ENCODE measurements at regions not wholly inside any gene's neighbourhood (a gene's known extent, or its start where the extent isn't known, plus 50 kb on each side); places are given as distances from the start of the nearest gene placed in this dataset.

- TF ChIP-seq POLR2A (IDR thresholded peaks at IDR 0.05; ENCODE audit: low read depth, low read length) (no peak), PAX5 (IDR thresholded peaks at IDR 0.05; ENCODE audit: insufficient read depth, low read length, severe bottlenecking) (no peak), POLR2AphosphoS5 (IDR thresholded peaks at IDR 0.05; ENCODE audit: low read depth, low read length) (no peak), SPI1 (IDR thresholded peaks at IDR 0.05; ENCODE audit: low read depth, low read length) (no peak)
Measured at GRCh38 chr13:106302843-106303242, 232.6 kb downstream of the EFNB2 start.

Measured in GM12891 (cell line).